WTC11 (cell line): ENCODE measurements at regions not wholly inside any gene's neighbourhood (a gene's known extent, or its start where the extent isn't known, plus 50 kb on each side); places are given as distances from the start of the nearest gene placed in this dataset.

Experiments used
- ATF2 ChIP-seq: sonication (generic); formaldehyde crosslinking; IDR thresholded peaks from 2 replicates; pipeline ENCODE4 v1.8.1; 2022; ENCODE audit warnings: low read depth, missing genetic modification reagents, borderline replicate concordance
- ATF3 ChIP-seq: sonication (generic); formaldehyde crosslinking; conservative IDR thresholded peaks from 2 replicates; pipeline ENCODE4 v1.8.1; 2022; ENCODE audit warnings: mild to moderate bottlenecking, missing genetic modification reagents
- CTCF ChIP-seq: fragments of 200-600 bp; IDR thresholded peaks from 2 replicates; pipeline ENCODE4 v1.8.0; 2022; ENCODE audit warnings: antibody characterized with exemption
- E2F5 ChIP-seq: sonication (generic); formaldehyde crosslinking; IDR thresholded peaks from 2 replicates; pipeline ENCODE4 v1.8.1; 2022; ENCODE audit warnings: mild to moderate bottlenecking, moderate library complexity, missing genetic modification reagents
- ETV6 ChIP-seq: sonication (generic); formaldehyde crosslinking; IDR thresholded peaks from 2 replicates; pipeline ENCODE4 v1.8.1; 2022; ENCODE audit warnings: mild to moderate bottlenecking, missing genetic modification reagents
- JUN ChIP-seq: sonication (generic); formaldehyde crosslinking; IDR thresholded peaks from 2 replicates; pipeline ENCODE4 v1.8.0; 2023; ENCODE audit warnings: mild to moderate bottlenecking, missing genetic modification reagents
- RELA ChIP-seq: sonication (generic); formaldehyde crosslinking; IDR thresholded peaks from 2 replicates; pipeline ENCODE4 v1.8.1; 2022; ENCODE audit warnings: missing genetic modification reagents, mild to moderate bottlenecking, borderline replicate concordance
- TCF7 ChIP-seq: sonication (generic); formaldehyde crosslinking; IDR thresholded peaks from 2 replicates; pipeline ENCODE4 v1.8.0; 2022; ENCODE audit warnings: mild to moderate bottlenecking, low read depth, missing genetic modification reagents, moderate library complexity
- TEAD1 ChIP-seq: sonication (generic); formaldehyde crosslinking; IDR thresholded peaks from 2 replicates; pipeline ENCODE4 v1.8.0; 2022; ENCODE audit warnings: mild to moderate bottlenecking, missing genetic modification reagents
- USF2 ChIP-seq: sonication (generic); formaldehyde crosslinking; IDR thresholded peaks from 2 replicates; pipeline ENCODE4 v1.8.1; 2023; ENCODE audit warnings: mild to moderate bottlenecking, missing genetic modification reagents, moderate library complexity
- ZBTB21 ChIP-seq: sonication (generic); formaldehyde crosslinking; IDR thresholded peaks from 2 replicates; pipeline ENCODE4 v1.8.1; 2023; ENCODE audit warnings: mild to moderate bottlenecking, missing genetic modification reagents, borderline replicate concordance
- ZNF121 ChIP-seq: sonication (generic); formaldehyde crosslinking; IDR thresholded peaks from 2 replicates; pipeline ENCODE4 v1.8.0; 2023; ENCODE audit warnings: missing genetic modification reagents
- ZNF219 ChIP-seq: sonication (generic); formaldehyde crosslinking; IDR thresholded peaks from 2 replicates; pipeline ENCODE4 v1.8.0; 2023; ENCODE audit warnings: missing genetic modification reagents, mild to moderate bottlenecking, borderline replicate concordance
- TF ChIP-seq, protein P1 (sequence below): sonication (generic); formaldehyde crosslinking; IDR thresholded peaks from 2 replicates; pipeline ENCODE4 v1.8.1; 2022; ENCODE audit warnings: low read depth, mild to moderate bottlenecking, moderate library complexity, missing genetic modification reagents, borderline replicate concordance

- TF ChIP-seq ATF2 (no peak), CTCF (no peak), RELA (CRISPR knock-in tag) (no peak), E2F5 (CRISPR knock-in tag) (no peak), TEAD1 (CRISPR knock-in tag) (no peak), ZNF121 (no peak), JUN (no peak), TCF7 (CRISPR knock-in tag) (no peak), ETV6 (CRISPR knock-in tag) (no peak), ZNF219 (CRISPR knock-in tag) (no peak), ZBTB21 (CRISPR knock-in tag) (no peak), ATF3 (CRISPR knock-in tag) (no peak), USF2 (CRISPR knock-in tag) (no peak)
- TF ChIP-seq, protein P1, sequence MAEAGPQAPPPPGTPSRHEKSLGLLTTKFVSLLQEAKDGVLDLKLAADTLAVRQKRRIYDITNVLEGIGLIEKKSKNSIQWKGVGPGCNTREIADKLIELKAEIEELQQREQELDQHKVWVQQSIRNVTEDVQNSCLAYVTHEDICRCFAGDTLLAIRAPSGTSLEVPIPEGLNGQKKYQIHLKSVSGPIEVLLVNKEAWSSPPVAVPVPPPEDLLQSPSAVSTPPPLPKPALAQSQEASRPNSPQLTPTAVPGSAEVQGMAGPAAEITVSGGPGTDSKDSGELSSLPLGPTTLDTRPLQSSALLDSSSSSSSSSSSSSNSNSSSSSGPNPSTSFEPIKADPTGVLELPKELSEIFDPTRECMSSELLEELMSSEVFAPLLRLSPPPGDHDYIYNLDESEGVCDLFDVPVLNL (CRISPR knock-in tag) = no peak
These were observed 80.3 kb downstream of the EBLN1 start for GRCh38 chr10:22137542-22137941.
